Ovary (tissue), 3 donors: ENCODE measurements at regions not wholly inside any gene's neighbourhood (a gene's known extent, or its start where the extent isn't known, plus 50 kb on each side); places are given as distances from the start of the nearest gene placed in this dataset.

Experiments used
- POLR2A ChIP-seq: fragments of 450-650 bp; IDR thresholded peaks from one replicate; pipeline ENCODE4 v1.6.1; 2017; ENCODE audit warnings: antibody characterized with exemption, mild to moderate bottlenecking, moderate library complexity
- TF ChIP-seq, protein P1 (sequence below), 3 donors: fragments of 450-650 bp in 2 of 3; fragments of 200-600 bp in 1 of 3; IDR thresholded peaks; one replicate each; pipeline versions ENCODE4 v1.5.1 to v1.8.0; 2016 to 2022; ENCODE audit warnings: antibody characterized with exemption in 3 of 3, mild to moderate bottlenecking in 1 of 3
- donor health status: DM: no; HTN: no; CAD: no.

DNA sequence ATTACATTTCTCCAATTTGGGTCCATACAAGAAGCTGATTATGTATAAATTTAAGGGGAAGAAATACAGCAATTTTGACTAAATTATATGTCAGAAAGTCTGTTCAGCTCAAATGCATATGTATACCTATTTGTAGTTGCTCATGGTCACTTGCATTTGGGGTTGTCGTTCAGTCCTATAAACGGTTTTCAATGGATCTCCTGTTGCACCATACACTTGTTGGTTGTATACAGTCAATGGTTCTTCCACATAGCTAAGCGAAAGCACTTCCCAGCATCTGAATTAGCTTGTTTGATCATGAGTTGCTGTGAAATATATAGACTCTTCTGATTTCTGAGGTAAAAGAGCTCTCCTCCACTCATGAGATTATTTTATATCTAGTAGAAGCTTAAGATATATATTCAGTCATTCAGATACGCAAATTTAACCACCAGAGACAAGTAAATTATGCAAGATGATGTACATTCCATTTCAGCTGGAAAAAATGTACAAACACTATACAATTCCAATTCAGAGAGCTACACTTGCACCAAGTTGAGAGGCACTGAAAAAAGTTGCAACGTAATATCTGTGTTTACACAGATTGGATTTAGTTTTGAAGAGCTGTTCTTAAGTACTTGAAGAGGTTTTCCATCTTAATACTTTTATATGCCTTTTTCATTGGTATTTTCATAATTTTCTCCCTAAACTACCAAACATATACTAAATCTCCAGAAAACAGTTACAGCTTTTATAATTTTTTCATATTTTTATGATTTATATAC is 64.4 kb upstream of the POU5F2 start:
- TF ChIP-seq, protein P1, sequence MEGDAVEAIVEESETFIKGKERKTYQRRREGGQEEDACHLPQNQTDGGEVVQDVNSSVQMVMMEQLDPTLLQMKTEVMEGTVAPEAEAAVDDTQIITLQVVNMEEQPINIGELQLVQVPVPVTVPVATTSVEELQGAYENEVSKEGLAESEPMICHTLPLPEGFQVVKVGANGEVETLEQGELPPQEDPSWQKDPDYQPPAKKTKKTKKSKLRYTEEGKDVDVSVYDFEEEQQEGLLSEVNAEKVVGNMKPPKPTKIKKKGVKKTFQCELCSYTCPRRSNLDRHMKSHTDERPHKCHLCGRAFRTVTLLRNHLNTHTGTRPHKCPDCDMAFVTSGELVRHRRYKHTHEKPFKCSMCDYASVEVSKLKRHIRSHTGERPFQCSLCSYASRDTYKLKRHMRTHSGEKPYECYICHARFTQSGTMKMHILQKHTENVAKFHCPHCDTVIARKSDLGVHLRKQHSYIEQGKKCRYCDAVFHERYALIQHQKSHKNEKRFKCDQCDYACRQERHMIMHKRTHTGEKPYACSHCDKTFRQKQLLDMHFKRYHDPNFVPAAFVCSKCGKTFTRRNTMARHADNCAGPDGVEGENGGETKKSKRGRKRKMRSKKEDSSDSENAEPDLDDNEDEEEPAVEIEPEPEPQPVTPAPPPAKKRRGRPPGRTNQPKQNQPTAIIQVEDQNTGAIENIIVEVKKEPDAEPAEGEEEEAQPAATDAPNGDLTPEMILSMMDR (IDR thresholded peaks at IDR 0.05): no peak
- TF ChIP-seq POLR2A: no peak
